GM12872 (cell line): ENCODE measurements at regions not wholly inside any gene's neighbourhood (a gene's known extent, or its start where the extent isn't known, plus 50 kb on each side); places are given as distances from the start of the nearest gene placed in this dataset.

Source experiments
- TF ChIP-seq, protein P1 (sequence below): IDR thresholded peaks from 3 replicates; pipeline ENCODE4 v1.5.1; 2011; ENCODE audit warnings: low read depth, mild to moderate bottlenecking, low read length, moderate library complexity; ENCODE audit not compliant: insufficient read depth

GRCh38 chr5:155150012-155150411, 136.5 kb downstream of the KIF4B start:
- TF ChIP-seq, protein P1, sequence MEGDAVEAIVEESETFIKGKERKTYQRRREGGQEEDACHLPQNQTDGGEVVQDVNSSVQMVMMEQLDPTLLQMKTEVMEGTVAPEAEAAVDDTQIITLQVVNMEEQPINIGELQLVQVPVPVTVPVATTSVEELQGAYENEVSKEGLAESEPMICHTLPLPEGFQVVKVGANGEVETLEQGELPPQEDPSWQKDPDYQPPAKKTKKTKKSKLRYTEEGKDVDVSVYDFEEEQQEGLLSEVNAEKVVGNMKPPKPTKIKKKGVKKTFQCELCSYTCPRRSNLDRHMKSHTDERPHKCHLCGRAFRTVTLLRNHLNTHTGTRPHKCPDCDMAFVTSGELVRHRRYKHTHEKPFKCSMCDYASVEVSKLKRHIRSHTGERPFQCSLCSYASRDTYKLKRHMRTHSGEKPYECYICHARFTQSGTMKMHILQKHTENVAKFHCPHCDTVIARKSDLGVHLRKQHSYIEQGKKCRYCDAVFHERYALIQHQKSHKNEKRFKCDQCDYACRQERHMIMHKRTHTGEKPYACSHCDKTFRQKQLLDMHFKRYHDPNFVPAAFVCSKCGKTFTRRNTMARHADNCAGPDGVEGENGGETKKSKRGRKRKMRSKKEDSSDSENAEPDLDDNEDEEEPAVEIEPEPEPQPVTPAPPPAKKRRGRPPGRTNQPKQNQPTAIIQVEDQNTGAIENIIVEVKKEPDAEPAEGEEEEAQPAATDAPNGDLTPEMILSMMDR: no peak

DNA sequence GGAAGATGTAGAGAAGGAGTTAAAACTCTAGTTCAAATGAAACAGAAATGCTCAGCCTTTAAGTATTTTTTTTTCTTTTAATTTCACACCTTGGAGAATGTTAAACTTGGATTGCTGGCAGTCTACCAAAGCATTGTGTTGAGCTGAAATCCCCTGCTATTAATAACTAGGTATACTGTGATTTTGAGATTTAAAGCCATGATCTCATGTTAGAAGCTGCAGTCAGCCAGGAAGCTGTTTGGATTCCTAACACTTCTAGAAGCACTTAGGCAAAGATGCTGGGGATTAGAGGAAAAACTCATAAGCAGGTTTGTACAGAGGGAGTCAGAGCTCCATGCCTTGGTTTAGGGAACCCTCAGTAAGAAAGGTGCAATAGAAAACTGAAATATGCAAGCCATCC, 141.4 kb downstream of the KIF4B start:
- TF ChIP-seq, protein P1: no peak

DNA sequence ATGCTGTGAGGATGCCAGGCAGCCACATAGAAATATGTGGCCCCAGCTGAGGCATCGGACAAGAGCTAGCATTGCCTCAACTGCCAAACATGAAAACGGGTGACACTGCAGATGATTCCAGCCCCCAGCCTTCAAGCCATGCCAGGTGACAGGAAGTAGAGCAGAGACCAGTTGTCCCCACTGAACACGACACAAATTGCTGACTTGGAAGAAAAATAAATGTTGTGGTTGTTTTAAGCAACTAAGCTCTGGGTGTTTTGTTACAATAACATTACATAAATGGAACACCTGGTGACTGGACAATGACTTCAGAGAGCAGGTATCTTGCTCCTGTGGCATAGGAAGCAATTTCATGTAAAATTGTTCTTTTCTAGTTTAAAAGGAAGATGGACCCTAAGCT, 154.2 kb downstream of the KIF4B start:
- TF ChIP-seq, protein P1: no peak

DNA sequence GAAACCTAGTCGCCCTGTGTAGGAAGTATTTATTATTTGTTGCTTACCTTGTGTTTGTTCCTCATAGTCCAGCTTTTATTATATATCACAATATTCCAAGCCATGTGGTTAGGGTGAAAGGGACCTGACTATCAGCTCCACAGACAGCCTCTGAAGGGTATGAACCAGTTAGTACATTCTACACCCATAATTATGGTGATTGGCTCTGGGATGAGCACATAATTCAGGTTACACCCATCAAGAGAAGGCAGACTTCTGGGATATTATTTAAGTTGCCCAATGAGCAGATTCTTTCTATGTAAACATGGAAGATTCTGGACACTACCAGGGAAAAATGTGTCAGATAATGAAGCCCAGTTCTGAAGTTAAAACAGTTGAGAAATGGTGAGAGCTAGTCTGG, 168.0 kb downstream of the KIF4B start:
- TF ChIP-seq, protein P1: no peak

GRCh38 chr5:155189476-155189875, 175.9 kb downstream of the KIF4B start:
- TF ChIP-seq, protein P1: no peak

GRCh38 chr5:155189981-155190380, 176.4 kb downstream of the KIF4B start:
- TF ChIP-seq, protein P1: no peak

DNA sequence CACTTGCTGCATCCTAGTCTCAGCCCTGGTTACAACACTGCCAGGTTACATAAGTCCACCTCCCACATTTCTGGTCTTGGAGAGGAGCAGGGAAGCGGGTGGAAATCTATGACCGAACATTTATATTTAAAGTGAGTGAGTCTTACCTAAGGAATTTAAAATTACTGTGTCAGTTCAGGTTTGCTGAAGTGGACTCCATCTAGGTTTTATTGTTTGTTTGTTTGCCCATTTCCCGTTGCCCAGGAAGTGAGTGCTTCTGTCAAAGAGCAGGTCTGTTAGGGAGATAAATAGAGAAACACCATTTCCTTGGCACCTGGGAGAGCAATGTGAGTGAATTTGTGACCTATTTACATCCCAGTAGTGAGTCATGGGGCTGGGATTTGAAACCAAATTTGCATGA, 179.5 kb downstream of the KIF4B start:
- TF ChIP-seq, protein P1: no peak

GRCh38 chr5:155193483-155194107, 180.0 kb downstream of the KIF4B start:
- TF ChIP-seq, protein P1: no peak
